ENCODE measurements at regions not wholly inside any gene's neighbourhood (a gene's known extent, or its start where the extent isn't known, plus 50 kb on each side); places are given as distances from the start of the nearest gene placed in this dataset.

DNA sequence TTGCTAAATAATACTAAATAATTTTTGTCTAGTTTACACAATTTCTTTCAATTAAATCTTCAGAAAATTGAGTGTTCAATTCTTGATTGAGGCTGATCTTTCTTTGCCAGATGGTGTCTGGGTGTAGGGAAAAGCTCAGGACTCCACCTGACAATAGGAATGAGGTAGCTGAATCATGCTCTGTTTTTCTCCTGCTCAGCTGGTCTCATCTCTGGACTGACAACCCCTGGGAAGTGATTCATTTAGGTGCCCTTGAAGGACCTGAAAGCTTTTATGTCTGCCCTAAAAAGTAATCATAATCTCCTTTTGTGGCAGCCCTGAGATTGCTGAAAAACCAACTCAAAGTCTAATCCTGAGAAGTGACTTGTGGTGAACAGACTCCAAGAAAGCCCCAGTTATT, 255.4 kb downstream of the ETNK1 start:
- ChIA-PET CTCF (no interaction called here), SMC1A (ENCODE audit: uncharacterized antibody, unreplicated experiment) (interaction anchor here (1.1 kb wide), 1 partner anchor 44 kb away, joined by 3 read pairs; no protein-coding TSS in a partner anchor), POLR2A (no interaction called here), RAD21 (ENCODE audit: unreplicated experiment) (no interaction called here)
- in situ Hi-C loops (cut with MboI) (no loop called here), intact Hi-C loops (cut with micrococcal nuclease; ENCODE audit: unreplicated experiment) (no loop called here)
- Histone ChIP-seq H3K27ac (ENCODE audit: control insufficient read depth, insufficient read depth) (no peak overlapping the region), H3K79me2 (ENCODE audit: control insufficient read depth, insufficient read depth, low read length) (no peaks in the 10 kb centered on the region), H3K36me3 (ENCODE audit: control insufficient read depth in 2 of 2, insufficient read depth in 2 of 2, low read length in 1 of 2) (no peaks in the 10 kb centered on the region), H3K4me3 (no peak overlapping the region), H3K9me3 (replicated peaks; ENCODE audit: control insufficient read depth, insufficient read depth, low read length) (no peaks in the 10 kb centered on the region), H2AFZ (ENCODE audit: control insufficient read depth, low read depth, low read length) (no peak overlapping the region), H3K9ac (ENCODE audit: control insufficient read depth, insufficient read depth, low read length) (no peak overlapping the region), H3K27me3 (replicated peaks in 1 of 2; ENCODE audit: control insufficient read depth in 2 of 2, insufficient read depth in 2 of 2, low read length in 1 of 2) (no peaks in the 10 kb centered on the region), H4K20me1 (ENCODE audit: control insufficient read depth, insufficient read depth) (no peaks in the 10 kb centered on the region), H3K4me2 (ENCODE audit: control insufficient read depth, insufficient read depth) (no peak overlapping the region), H3K4me1 (ENCODE audit: control insufficient read depth, insufficient read depth, low read length) (no peaks in the 10 kb centered on the region)
- FAIRE-seq (no peak), DNase-seq (ENCODE audit: low read depth, low spot score) (no peak), ATAC-seq (no peak)
- BruUV-seq (replicated peaks) = no TSS peak
- TF ChIP-seq, protein P1, sequence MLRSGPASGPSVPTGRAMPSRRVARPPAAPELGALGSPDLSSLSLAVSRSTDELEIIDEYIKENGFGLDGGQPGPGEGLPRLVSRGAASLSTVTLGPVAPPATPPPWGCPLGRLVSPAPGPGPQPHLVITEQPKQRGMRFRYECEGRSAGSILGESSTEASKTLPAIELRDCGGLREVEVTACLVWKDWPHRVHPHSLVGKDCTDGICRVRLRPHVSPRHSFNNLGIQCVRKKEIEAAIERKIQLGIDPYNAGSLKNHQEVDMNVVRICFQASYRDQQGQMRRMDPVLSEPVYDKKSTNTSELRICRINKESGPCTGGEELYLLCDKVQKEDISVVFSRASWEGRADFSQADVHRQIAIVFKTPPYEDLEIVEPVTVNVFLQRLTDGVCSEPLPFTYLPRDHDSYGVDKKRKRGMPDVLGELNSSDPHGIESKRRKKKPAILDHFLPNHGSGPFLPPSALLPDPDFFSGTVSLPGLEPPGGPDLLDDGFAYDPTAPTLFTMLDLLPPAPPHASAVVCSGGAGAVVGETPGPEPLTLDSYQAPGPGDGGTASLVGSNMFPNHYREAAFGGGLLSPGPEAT (IDR thresholded peaks at IDR 0.05; ENCODE audit: low read depth) = no peak
- TF ChIP-seq CREB1 (IDR thresholded peaks at IDR 0.05; ENCODE audit: low read depth) (no peak), ZSCAN29 (IDR thresholded peaks at IDR 0.05) (no peak)

DNA sequence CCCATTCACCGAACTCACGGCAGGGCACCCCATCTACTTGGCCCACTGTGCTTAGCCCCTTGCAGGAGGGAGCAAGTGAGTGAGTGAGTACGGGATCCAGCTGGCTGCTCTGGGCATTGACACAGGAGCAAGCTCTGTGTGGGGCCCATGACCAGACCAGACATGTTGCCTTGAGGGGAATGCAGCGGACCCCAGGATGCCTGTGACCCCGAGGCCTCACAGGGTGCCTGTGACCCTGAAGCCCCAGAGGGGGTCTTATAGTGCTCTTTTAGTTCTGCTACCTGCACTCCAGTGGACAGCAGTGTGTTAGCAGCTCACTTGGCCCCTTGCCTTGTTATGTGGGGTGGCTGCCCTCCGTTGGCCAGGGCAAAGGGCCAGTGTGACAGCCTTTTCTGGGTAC, 255.8 kb downstream of the ETNK1 start:
- WGBS (ENCODE audit: insufficient coverage, insufficient replicate concordance, low lambda C conversion rate, missing lambda C conversion rate) = 10% methylated on average over 6 of the region's 6 CpGs
- Histone ChIP-seq H3K79me2 (ENCODE audit: control insufficient read depth, insufficient read depth, low read length) (no peaks in the 10 kb centered on the region), H3K27ac (ENCODE audit: control insufficient read depth, insufficient read depth) (no peak overlapping the region), H3K36me3 (ENCODE audit: control insufficient read depth in 2 of 2, insufficient read depth in 2 of 2, low read length in 1 of 2) (no peaks in the 10 kb centered on the region), H2AFZ (ENCODE audit: control insufficient read depth, low read depth, low read length) (no peak overlapping the region), H3K27me3 (replicated peaks in 1 of 2; ENCODE audit: control insufficient read depth in 2 of 2, insufficient read depth in 2 of 2, low read length in 1 of 2) (no peaks in the 10 kb centered on the region), H3K4me3 (no peak overlapping the region), H4K20me1 (ENCODE audit: control insufficient read depth, insufficient read depth) (no peaks in the 10 kb centered on the region), H3K9me3 (replicated peaks; ENCODE audit: control insufficient read depth, insufficient read depth, low read length) (no peaks in the 10 kb centered on the region), H3K4me2 (ENCODE audit: control insufficient read depth, insufficient read depth) (no peak overlapping the region), H3K9ac (ENCODE audit: control insufficient read depth, insufficient read depth, low read length) (no peak overlapping the region), H3K4me1 (ENCODE audit: control insufficient read depth, insufficient read depth, low read length) (no peaks in the 10 kb centered on the region)
- ChIA-PET POLR2A (no interaction called here), CTCF (no interaction called here), RAD21 (ENCODE audit: unreplicated experiment) (no interaction called here), SMC1A (ENCODE audit: uncharacterized antibody, unreplicated experiment) (no interaction called here)
- BruUV-seq (replicated peaks) = no TSS peak
- TF ChIP-seq MYB (IDR thresholded peaks at IDR 0.05; ENCODE audit: borderline replicate concordance, low read depth, low read length) (no peak), STAT1 (conservative IDR thresholded peaks at IDR 0.05) (no peak), NR2C1 (IDR thresholded peaks at IDR 0.05) (no peak), CEBPB (IDR thresholded peaks at IDR 0.05; ENCODE audit: borderline replicate concordance in 1 of 2, low read depth in 2 of 2, low read length in 2 of 2) (no peak), NR2C2 (IDR thresholded peaks at IDR 0.05; ENCODE audit: borderline replicate concordance, control insufficient read depth, insufficient read length, low read depth) (no peak), ZNF24 (IDR thresholded peaks at IDR 0.05) (no peak)
- TF ChIP-seq, protein P2, sequence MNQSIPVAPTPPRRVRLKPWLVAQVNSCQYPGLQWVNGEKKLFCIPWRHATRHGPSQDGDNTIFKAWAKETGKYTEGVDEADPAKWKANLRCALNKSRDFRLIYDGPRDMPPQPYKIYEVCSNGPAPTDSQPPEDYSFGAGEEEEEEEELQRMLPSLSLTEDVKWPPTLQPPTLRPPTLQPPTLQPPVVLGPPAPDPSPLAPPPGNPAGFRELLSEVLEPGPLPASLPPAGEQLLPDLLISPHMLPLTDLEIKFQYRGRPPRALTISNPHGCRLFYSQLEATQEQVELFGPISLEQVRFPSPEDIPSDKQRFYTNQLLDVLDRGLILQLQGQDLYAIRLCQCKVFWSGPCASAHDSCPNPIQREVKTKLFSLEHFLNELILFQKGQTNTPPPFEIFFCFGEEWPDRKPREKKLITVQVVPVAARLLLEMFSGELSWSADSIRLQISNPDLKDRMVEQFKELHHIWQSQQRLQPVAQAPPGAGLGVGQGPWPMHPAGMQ (IDR thresholded peaks at IDR 0.05; ENCODE audit: borderline replicate concordance) = no peak
- in situ Hi-C loops (cut with MboI) (no loop called here), intact Hi-C loops (cut with micrococcal nuclease; ENCODE audit: unreplicated experiment) (no loop called here)
- no peak for DNase-seq (ENCODE audit: low read depth, low spot score)
- no peak for FAIRE-seq
- no peak for ATAC-seq
